HG02981 (cell line): ENCODE measurements at regions not wholly inside any gene's neighbourhood (a gene's known extent, or its start where the extent isn't known, plus 50 kb on each side); places are given as distances from the start of the nearest gene placed in this dataset.

Experiments
- ATAC-seq: cut with Tn5 transposase; IDR thresholded peaks from one replicate; pipeline ENCODE4 v1.9.1; 2021; ENCODE audit warnings: mild to moderate bottlenecking, moderate library complexity; ENCODE audit not compliant: unreplicated experiment

- ATAC-seq, result no peak
These were observed 83.0 kb upstream of the ATF3 start for GRCh38 chr1:212525479-212526110.

GRCh38 chr1:212526111-212526491 lies 82.5 kb upstream of the ATF3 start:
- ATAC-seq, result no peak

- no peak for ATAC-seq
These were observed 80.1 kb upstream of the ATF3 start for GRCh38 chr1:212528501-212528900.

- no peak for ATAC-seq
These were observed 79.3 kb upstream of the ATF3 start for GRCh38 chr1:212529211-212529741.

GRCh38 chr1:212531267-212531666 lies 77.3 kb upstream of the ATF3 start:
- no peak for ATAC-seq

- ATAC-seq, result no peak
These were observed 76.8 kb upstream of the ATF3 start for GRCh38 chr1:212531796-212532195.

GRCh38 chr1:212532469-212533147 lies 76.0 kb upstream of the ATF3 start:
- ATAC-seq, result no peak

- ATAC-seq, result no peak
These were observed 75.4 kb upstream of the ATF3 start for GRCh38 chr1:212533148-212533517.

- ATAC-seq, result no peak
These were observed 72.0 kb upstream of the ATF3 start for GRCh38 chr1:212536586-212536985.

- ATAC-seq, result no peak
These were observed 71.0 kb upstream of the ATF3 start for GRCh38 chr1:212537610-212538009.

- no peak for ATAC-seq
These were observed 68.7 kb upstream of the ATF3 start for GRCh38 chr1:212539737-212540430.

GRCh38 chr1:212542761-212543187 lies 65.8 kb upstream of the ATF3 start:
- ATAC-seq, result no peak

- ATAC-seq, result no peak
These were observed 64.5 kb upstream of the ATF3 start for GRCh38 chr1:212544110-212544509.

- ATAC-seq, result no peak
These were observed 62.5 kb upstream of the ATF3 start for GRCh38 chr1:212545941-212546635.

GRCh38 chr1:212549503-212550017 lies 59.0 kb upstream of the ATF3 start:
- ATAC-seq, result no peak

- ATAC-seq, result no peak
These were observed 56.6 kb upstream of the ATF3 start for GRCh38 chr1:212551929-212552328.

- no peak for ATAC-seq
These were observed 54.9 kb upstream of the ATF3 start for GRCh38 chr1:212553676-212554075.

GRCh38 chr1:212554401-212554800 lies 54.2 kb upstream of the ATF3 start:
- ATAC-seq, result no peak

- no peak for ATAC-seq
These were observed 53.1 kb upstream of the ATF3 start for GRCh38 chr1:212555426-212555825.

GRCh38 chr1:212556822-212557549 lies 51.6 kb upstream of the ATF3 start:
- no peak for ATAC-seq
